Activated T-helper 2 cell treated with anti-CD3 and anti-CD28 coated beads, Interferon-gamma antibody, Interleukin-2, Interleukin-4, amounts not matched to agents 10 μg/mL and 5 μg/mL and 100 μg/mL, durations not matched to agents 14 hours and 24 hours and 36 hours (primary cell): ENCODE measurements at regions not wholly inside any gene's neighbourhood (a gene's known extent, or its start where the extent isn't known, plus 50 kb on each side); places are given as distances from the start of the nearest gene placed in this dataset.
"Not testable (repeated sequence)": the region's sequence is repeated elsewhere in the genome, so short reads cannot be mapped to it uniquely, and the experiment has no call there.

ENCODE experiments used
- DNase-seq: peaks from one replicate; pipeline ENCODE4 v3.0.0; 2021; ENCODE audit warnings: low spot score
- H3K27ac Mint-ChIP-seq: one replicate; pipeline ENCODE4 v1.8.0; 2021; ENCODE audit warnings: mixed read lengths
- H3K27me3 Mint-ChIP-seq: one replicate; pipeline ENCODE4 v1.8.0; 2021; ENCODE audit warnings: low read depth, mixed read lengths
- H3K36me3 Mint-ChIP-seq: one replicate; pipeline ENCODE4 v1.8.0; 2021; ENCODE audit warnings: low read depth, mixed read lengths
- H3K4me1 Mint-ChIP-seq: one replicate; pipeline ENCODE4 v1.8.0; 2021; ENCODE audit warnings: low read depth, mixed read lengths
- H3K4me3 Mint-ChIP-seq: one replicate; pipeline ENCODE4 v1.8.0; 2021; ENCODE audit warnings: low read depth, mild to moderate bottlenecking, moderate library complexity, mixed read lengths
- H3K9me3 Mint-ChIP-seq: one replicate; pipeline ENCODE4 v1.8.0; 2021; ENCODE audit warnings: mixed read lengths
- intact Hi-C: fragments of 100-400 bp; cut with micrococcal nuclease; formaldehyde crosslinking; loops from one replicate; pipeline ENCODE4 v1.15.1; 2023

DNA sequence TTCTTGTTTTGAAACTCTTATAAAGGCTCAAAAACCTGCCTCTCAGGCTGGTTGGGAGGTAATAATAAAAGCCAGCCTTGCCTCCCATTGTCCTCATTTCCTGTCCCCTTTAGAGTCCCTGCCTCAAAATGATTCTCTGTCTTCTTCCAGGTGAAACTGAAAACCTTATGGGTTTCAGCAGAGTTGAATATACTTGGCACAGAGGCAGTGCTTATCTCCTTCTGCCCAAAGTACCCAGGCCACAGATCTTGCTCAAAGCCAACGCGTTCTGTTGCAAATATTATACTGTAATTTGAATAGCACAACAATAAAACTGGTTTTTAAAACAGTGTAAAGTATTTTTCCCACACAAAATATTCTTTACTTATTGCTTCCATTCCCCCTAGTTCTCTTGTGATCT lies 183.1 kb upstream of the GIMD1 start:
- no peak for DNase-seq
- no peaks in the 10 kb centered on the region for H3K4me1 Mint-ChIP-seq
- intact Hi-C loops, result no loop called here
- H3K4me3 Mint-ChIP-seq, result no peak overlapping the region
- H3K9me3 Mint-ChIP-seq, result peaks cover 7% of the 10 kb centered on the region
- no peaks in the 10 kb centered on the region for H3K27me3 Mint-ChIP-seq
- no peak overlapping the region for H3K27ac Mint-ChIP-seq
- H3K36me3 Mint-ChIP-seq, result no peaks in the 10 kb centered on the region

DNA sequence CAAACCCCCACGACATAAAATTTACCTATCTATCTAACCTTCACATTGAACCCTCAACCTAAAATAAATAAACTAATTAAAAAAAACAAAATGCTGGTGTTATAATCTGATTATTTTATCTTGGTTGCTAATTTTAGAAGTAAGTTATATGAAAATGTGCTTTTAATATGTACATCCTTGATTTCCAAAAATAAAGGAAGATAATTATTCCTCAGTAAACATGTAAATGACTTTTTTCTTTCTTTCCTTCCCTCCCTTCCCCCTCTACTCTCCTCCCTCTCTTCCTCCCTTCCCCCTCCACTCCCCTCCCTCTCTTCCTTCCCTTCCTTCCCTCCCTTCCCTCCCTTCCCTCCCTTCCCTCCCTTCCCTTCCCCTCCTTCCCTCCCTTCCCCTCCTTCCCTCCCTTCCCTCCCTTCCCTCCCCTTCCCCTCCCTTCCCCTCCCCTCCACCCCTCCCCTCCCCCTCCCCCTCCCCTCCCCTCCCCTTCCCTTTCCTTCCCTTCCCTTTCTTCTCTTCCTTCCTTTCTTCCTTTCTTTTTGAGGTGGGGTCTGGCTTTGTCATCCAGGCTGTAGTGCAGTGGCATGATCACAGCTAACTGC lies 180.0 kb upstream of the GIMD1 start:
- no peak for DNase-seq
- peaks cover 7% of the 10 kb centered on the region for H3K9me3 Mint-ChIP-seq
- intact Hi-C loops, result no loop called here
- H3K36me3 Mint-ChIP-seq, result no peaks in the 10 kb centered on the region
- no peaks in the 10 kb centered on the region for H3K27me3 Mint-ChIP-seq
- no peak overlapping the region for H3K4me3 Mint-ChIP-seq
- no peaks in the 10 kb centered on the region for H3K4me1 Mint-ChIP-seq
- H3K27ac Mint-ChIP-seq, result no peak overlapping the region

DNA sequence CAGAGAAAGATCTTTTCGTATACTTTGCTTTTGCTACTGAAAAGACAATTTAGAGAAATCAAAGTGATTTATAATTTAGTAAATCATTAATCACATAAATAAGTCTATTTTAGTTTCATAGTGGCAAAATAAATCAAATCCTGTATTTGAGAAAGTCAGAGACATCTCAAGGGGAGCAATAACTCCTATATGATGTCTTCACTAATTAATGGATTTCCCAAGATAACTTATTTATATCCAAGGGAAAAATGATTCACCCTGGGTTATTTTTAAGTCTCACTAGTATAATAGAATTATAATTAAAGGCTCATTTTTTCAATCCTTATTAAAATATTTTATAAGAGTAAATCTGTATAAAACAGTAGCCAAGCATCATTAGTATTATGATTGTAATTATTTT lies 177.8 kb upstream of the GIMD1 start:
- intact Hi-C loops, result no loop called here
- H3K27me3 Mint-ChIP-seq, result no peaks in the 10 kb centered on the region
- no peak for DNase-seq
- H3K4me3 Mint-ChIP-seq, result no peak overlapping the region
- no peaks in the 10 kb centered on the region for H3K4me1 Mint-ChIP-seq
- H3K9me3 Mint-ChIP-seq, result peaks cover 3% of the 10 kb centered on the region
- no peak overlapping the region for H3K27ac Mint-ChIP-seq
- H3K36me3 Mint-ChIP-seq, result no peaks in the 10 kb centered on the region

DNA sequence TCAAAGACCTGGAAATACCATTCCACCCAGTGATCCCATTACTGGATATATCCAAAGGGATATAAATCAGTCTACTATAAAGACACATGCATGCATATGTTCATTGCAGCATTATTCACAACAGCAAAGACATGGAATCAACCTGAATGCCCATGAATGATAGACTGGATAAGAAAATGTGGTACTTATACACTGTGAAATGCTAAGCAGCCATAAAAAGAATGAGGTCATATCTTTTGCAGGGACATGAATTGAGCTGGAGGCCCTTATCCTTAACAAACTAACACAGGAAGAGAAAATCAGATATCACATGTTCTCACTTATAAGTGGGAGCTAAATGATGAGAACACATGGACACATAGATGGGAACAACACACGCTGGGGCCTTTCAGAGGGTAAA lies 174.0 kb upstream of the GIMD1 start:
- H3K4me3 Mint-ChIP-seq, H3K27ac Mint-ChIP-seq, H3K9me3 Mint-ChIP-seq, DNase-seq, intact Hi-C loops, H3K36me3 Mint-ChIP-seq, H3K4me1 Mint-ChIP-seq, H3K27me3 Mint-ChIP-seq: not testable (repeated sequence)

DNA sequence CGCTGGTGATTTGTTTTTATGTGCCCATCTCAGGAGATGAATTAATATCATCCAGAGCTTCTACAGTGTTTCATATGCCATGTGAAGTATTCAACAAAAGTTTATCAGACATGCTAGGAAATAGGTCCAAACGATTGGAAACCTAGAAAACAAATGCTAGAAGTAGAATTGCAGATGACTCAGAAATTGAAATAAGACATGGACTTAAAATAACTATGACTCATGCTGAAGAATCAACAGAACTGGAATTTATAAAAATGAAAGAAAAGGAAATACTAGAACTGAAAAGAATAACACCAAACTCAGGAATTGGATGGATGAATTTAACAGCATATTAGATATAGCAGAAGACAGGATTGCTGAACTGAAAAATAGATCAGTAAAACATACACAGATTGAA lies 172.7 kb upstream of the GIMD1 start:
- no peak overlapping the region for H3K27ac Mint-ChIP-seq
- H3K4me3 Mint-ChIP-seq, result no peak overlapping the region
- no peaks in the 10 kb centered on the region for H3K27me3 Mint-ChIP-seq
- H3K4me1 Mint-ChIP-seq, result no peaks in the 10 kb centered on the region
- no peak for DNase-seq
- peaks cover 3% of the 10 kb centered on the region for H3K9me3 Mint-ChIP-seq
- intact Hi-C loops, result no loop called here
- no peaks in the 10 kb centered on the region for H3K36me3 Mint-ChIP-seq

DNA sequence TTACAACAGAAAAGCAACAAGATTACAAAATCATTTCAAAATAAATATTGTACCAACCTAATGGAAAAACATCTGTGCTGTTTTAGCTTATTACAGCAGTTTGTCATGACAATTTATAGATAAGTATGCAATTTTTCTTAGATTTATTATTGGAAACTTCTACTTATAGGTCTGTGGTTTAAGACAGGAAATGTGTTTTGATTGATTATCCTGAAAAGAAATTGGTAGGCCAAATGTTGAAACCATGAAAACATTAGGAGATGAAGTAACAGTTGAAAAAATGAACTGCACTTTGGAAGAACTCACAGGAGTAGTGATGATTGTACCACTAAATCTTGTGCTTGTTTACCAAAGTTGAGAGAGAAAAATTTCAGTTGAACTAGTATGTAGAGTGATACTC lies 162.2 kb upstream of the GIMD1 start:
- Mint-ChIP-seq H3K27ac (no peak overlapping the region), H3K9me3 (no peaks in the 10 kb centered on the region), H3K4me1 (no peaks in the 10 kb centered on the region), H3K27me3 (no peaks in the 10 kb centered on the region), H3K36me3 (no peaks in the 10 kb centered on the region), H3K4me3 (no peak overlapping the region)
- intact Hi-C loops, result no loop called here
- DNase-seq, result no peak

DNA sequence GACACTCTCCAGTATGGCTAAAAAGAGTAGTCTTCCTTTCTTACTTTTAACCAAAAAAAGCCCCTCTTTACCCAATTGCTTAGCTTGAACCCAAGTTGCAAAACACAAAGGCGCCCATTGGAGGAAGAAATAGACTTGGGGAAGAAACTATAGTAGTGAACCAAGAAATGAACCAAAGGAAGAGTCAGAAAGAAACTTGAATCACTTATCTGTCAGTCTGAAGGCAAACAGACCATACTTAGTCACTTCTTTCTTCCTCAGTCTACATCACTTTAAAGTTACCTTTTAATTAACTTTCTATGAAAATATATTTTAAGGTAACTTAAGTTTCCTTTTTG lies 161.4 kb upstream of the GIMD1 start:
- intact Hi-C loops, result no loop called here
- Mint-ChIP-seq H3K4me3 (no peak overlapping the region), H3K27ac (no peak overlapping the region), H3K4me1 (no peaks in the 10 kb centered on the region), H3K27me3 (no peaks in the 10 kb centered on the region), H3K9me3 (no peaks in the 10 kb centered on the region), H3K36me3 (no peaks in the 10 kb centered on the region)
- no peak for DNase-seq

DNA sequence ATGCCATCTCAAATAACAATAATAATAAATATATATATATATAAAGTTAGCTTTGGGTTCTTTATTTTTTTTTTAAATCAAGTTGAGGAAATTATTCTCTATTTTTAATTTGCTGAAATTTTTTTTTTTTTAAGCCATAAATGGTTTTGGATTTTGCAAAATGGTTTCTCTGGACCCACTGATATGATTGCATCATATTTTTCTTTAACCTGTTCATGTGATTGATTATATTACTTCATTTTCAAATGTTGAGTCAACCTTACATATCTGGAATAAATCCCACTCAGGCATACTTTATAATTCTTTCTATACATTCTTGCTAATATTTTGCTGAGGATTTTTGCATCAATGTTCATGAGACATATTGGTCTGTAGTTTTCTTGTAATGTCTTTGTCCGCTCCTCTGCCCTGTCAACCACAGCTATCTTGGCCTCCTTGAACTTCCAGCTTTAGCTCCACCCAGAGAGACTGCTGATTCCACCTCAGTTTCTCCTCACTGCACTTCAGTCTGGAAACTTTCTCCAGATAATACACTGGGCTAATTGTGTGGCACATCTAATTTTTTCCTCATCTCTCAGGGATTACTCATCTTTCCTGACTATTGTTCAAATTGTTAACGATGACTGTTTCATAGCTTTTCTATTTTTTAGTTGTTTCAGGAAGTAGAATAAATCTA lies 160.9 kb upstream of the GIMD1 start:
- Mint-ChIP-seq H3K27ac (no peak overlapping the region), H3K4me3 (no peak overlapping the region), H3K4me1 (no peaks in the 10 kb centered on the region), H3K27me3 (no peaks in the 10 kb centered on the region), H3K9me3 (no peaks in the 10 kb centered on the region), H3K36me3 (no peaks in the 10 kb centered on the region)
- intact Hi-C loops, result no loop called here
- no peak for DNase-seq

DNA sequence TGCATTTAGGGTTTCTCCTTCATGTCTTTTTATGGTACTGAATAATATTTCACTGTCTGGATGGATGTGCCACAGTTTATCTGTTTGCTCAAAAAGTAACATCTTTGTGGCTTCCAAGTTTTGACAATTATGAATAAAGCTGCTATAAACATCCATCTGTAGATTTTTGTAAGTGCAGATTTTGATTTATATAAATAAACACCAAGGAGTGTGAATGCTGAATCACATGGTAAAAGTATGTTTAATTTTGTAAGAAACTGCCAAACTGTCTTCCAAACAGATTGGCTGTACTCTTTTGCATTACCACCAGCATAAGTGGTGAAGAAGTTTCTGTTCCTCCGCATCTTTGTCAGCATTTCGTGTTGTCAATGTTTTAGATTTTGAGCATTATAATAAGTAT lies 158.7 kb upstream of the GIMD1 start:
- H3K4me3 Mint-ChIP-seq, result no peak overlapping the region
- DNase-seq, result no peak
- intact Hi-C loops, result no loop called here
- H3K9me3 Mint-ChIP-seq, result no peaks in the 10 kb centered on the region
- no peak overlapping the region for H3K27ac Mint-ChIP-seq
- no peaks in the 10 kb centered on the region for H3K27me3 Mint-ChIP-seq
- no peaks in the 10 kb centered on the region for H3K36me3 Mint-ChIP-seq
- no peaks in the 10 kb centered on the region for H3K4me1 Mint-ChIP-seq

DNA sequence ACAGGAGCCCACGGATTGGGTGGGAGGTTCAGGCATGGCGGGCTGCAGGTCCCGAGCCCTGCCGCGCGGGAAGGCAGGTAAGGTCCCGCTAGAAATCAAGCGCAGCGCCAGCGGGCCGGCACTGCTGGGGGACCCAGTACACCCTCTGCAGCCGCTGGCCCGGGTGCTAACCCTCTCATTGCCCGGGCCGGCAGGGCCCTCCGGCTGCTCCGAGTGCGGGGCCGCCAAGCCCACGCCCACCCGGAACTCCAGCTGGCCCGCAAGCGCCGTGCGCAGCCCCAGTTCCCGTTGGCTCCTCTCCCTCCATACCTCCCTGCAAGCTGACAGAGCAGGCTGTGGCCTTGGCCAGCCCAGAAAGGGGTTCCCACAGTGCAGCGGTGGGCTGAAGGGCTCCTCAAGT lies 156.8 kb upstream of the GIMD1 start:
- H3K4me1 Mint-ChIP-seq, H3K9me3 Mint-ChIP-seq, H3K36me3 Mint-ChIP-seq, H3K27ac Mint-ChIP-seq, H3K4me3 Mint-ChIP-seq, H3K27me3 Mint-ChIP-seq, DNase-seq, intact Hi-C loops: not testable (repeated sequence)

DNA sequence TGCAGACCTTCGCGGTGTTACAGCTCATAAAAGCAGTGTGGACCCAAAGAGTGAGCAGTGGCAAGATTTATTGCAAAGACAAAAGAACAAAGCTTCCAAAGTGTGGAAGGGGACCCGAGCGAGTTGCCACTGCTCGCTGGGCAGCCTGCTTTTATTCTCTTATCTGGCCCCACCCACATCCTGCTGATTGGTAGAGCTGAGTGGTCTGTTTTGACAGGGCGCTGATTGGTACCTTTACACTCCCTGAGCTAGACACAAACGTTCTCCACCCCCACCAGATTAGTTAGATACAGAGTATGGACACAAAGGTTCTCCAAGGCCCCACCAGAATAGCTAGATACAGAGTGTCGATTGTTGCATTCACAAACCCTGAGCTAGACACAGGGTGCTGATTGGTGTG lies 156.2 kb upstream of the GIMD1 start:
- H3K4me1 Mint-ChIP-seq, H3K36me3 Mint-ChIP-seq, H3K4me3 Mint-ChIP-seq, H3K9me3 Mint-ChIP-seq, intact Hi-C loops, H3K27me3 Mint-ChIP-seq, H3K27ac Mint-ChIP-seq, DNase-seq: not testable (repeated sequence)

DNA sequence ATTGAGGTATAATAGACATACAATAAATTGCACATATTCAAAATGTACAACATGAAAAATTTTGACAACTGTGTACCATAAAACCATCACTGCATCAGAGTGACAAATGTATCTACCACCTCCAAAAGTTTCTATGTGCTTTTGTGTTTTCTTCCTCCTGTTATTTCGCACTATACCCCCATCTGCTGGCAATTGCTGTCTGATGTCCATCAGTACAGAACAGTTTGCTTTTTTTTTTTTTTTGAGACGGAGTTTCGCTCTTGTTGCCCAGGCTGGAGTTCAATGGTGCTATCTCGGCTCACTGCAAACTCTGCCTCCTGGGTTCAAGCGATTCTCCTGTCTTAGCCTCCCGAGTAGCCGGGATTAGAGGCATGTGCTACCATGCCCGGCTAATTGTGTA lies 154.3 kb upstream of the GIMD1 start:
- Mint-ChIP-seq H3K36me3 (no peaks in the 10 kb centered on the region), H3K27ac (no peak overlapping the region), H3K9me3 (no peaks in the 10 kb centered on the region), H3K4me1 (no peaks in the 10 kb centered on the region), H3K27me3 (no peaks in the 10 kb centered on the region), H3K4me3 (no peak overlapping the region)
- no peak for DNase-seq
- intact Hi-C loops, result no loop called here

DNA sequence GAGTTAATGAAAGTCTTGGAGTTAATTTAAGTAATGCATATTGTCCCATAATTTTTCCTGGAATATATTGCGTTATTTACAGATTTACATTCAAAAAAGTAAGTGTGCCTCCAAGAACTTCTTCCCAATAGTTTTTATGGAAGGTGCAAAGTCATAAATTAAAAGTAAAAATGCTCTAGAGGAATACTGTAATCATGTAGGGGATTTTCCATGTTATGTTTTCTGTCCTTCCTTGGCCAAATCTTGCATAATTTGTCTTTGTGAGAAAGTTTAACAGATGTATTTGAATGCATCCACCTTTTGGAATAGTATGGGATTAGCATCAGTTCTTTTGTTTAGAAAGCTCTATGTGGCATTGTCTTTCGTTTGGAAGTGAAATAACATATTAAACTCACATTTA lies 144.1 kb upstream of the GIMD1 start:
- H3K27ac Mint-ChIP-seq, result no peak overlapping the region
- H3K4me1 Mint-ChIP-seq, result no peaks in the 10 kb centered on the region
- no peaks in the 10 kb centered on the region for H3K9me3 Mint-ChIP-seq
- intact Hi-C loops, result no loop called here
- H3K27me3 Mint-ChIP-seq, result no peaks in the 10 kb centered on the region
- DNase-seq, result no peak
- no peaks in the 10 kb centered on the region for H3K36me3 Mint-ChIP-seq
- no peak overlapping the region for H3K4me3 Mint-ChIP-seq

DNA sequence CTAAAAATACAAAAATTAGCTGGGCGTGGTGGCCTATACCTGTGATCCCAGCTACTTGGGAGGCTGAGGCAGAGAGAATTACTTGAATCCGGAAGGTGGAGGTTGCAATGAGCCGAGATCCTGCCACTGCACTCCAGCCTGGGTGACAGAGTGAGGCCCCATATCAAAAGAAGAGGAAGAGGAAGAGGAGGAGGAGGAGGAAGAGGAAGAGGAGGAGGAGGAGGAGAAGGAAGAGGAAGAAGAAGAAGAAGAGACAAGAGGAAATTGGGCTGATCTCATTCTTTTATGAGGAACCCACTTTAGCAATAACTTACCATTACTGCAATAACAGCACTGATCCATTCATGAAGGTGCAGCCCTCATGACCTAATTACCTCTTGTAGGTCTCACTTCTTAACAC lies 138.9 kb upstream of the GIMD1 start:
- H3K4me3 Mint-ChIP-seq, result no peak overlapping the region
- H3K27me3 Mint-ChIP-seq, result no peaks in the 10 kb centered on the region
- DNase-seq, result no peak
- H3K9me3 Mint-ChIP-seq, result no peaks in the 10 kb centered on the region
- no peak overlapping the region for H3K27ac Mint-ChIP-seq
- intact Hi-C loops, result no loop called here
- no peaks in the 10 kb centered on the region for H3K36me3 Mint-ChIP-seq
- no peaks in the 10 kb centered on the region for H3K4me1 Mint-ChIP-seq
